ENCODE measurements at regions not wholly inside any gene's neighbourhood (a gene's known extent, or its start where the extent isn't known, plus 50 kb on each side); places are given as distances from the start of the nearest gene placed in this dataset.

GRCh38 chr21:7947422-7947821, 2574.0 kb upstream of the TPTE start:
- TF ChIP-seq POLR2AphosphoS5 (IDR thresholded peaks at IDR 0.05) (no peak), MXI1 (conservative IDR thresholded peaks at IDR 0.05; ENCODE audit: poor library complexity, severe bottlenecking) (no peak), EZH2 (IDR thresholded peaks at IDR 0.05; ENCODE audit: borderline replicate concordance, insufficient read depth, low read length, poor library complexity, severe bottlenecking) (no peak), CTCF (IDR thresholded peaks at IDR 0.05; ENCODE audit: poor library complexity, severe bottlenecking) (no peak), REST (IDR thresholded peaks at IDR 0.05; ENCODE audit: borderline replicate concordance) (no peak), SMC3 (conservative IDR thresholded peaks at IDR 0.05; ENCODE audit: poor library complexity) (no peak), EP300 (conservative IDR thresholded peaks at IDR 0.05; ENCODE audit: poor library complexity, severe bottlenecking) (no peak), TAF1 (IDR thresholded peaks at IDR 0.05; ENCODE audit: low read depth) (no peak), RAD21 (conservative IDR thresholded peaks at IDR 0.05) (no peak)

All from neural cell (in vitro differentiated cells).